ENCODE measurements at regions not wholly inside any gene's neighbourhood (a gene's known extent, or its start where the extent isn't known, plus 50 kb on each side); places are given as distances from the start of the nearest gene placed in this dataset.

GRCh38 chr9:79041266-79041665, 530.5 kb upstream of the TLE4 start:
- Histone ChIP-seq H3K4me3 (no peak overlapping the region), H3K36me3 (no peaks in the 10 kb centered on the region), H3K4me1 (no peaks in the 10 kb centered on the region), H3K27ac (no peak overlapping the region), H3K9me3 (peaks cover 0 to 2% of the 10 kb centered on the region in 2 donors), H3K27me3 (no peaks in the 10 kb centered on the region)
- no peak for ATAC-seq
- intact Hi-C loops (cut with DNase I), result no loop called here
- no peak for DNase-seq
- TF ChIP-seq CTCF (IDR thresholded peaks at IDR 0.05), result no peak

GRCh38 chr9:79043916-79044315, 527.8 kb upstream of the TLE4 start:
- ATAC-seq, result no peak
- Histone ChIP-seq H3K9me3 (no peaks in the 10 kb centered on the region), H3K4me1 (no peaks in the 10 kb centered on the region), H3K4me3 (no peak overlapping the region), H3K27ac (no peak overlapping the region), H3K27me3 (no peaks in the 10 kb centered on the region), H3K36me3 (no peaks in the 10 kb centered on the region)
- TF ChIP-seq CTCF (IDR thresholded peaks at IDR 0.05), result no peak
- intact Hi-C loops (cut with DNase I), result no loop called here
- no peak for DNase-seq

- ATAC-seq (no peak), DNase-seq (no peak)
- Histone ChIP-seq H3K27me3 (no peaks in the 10 kb centered on the region), H3K4me1 (no peaks in the 10 kb centered on the region), H3K27ac (no peak overlapping the region), H3K36me3 (no peaks in the 10 kb centered on the region), H3K9me3 (no peaks in the 10 kb centered on the region), H3K4me3 (no peak overlapping the region)
- intact Hi-C loops (cut with DNase I), result no loop called here
- no peak for TF ChIP-seq CTCF (IDR thresholded peaks at IDR 0.05)
These were observed 525.4 kb upstream of the TLE4 start for GRCh38 chr9:79046401-79046800.

GRCh38 chr9:79049371-79049770, 522.4 kb upstream of the TLE4 start:
- no peak for TF ChIP-seq CTCF (IDR thresholded peaks at IDR 0.05)
- intact Hi-C loops (cut with DNase I), result no loop called here
- ATAC-seq (no peak), DNase-seq (no peak)
- Histone ChIP-seq H3K9me3 (no peaks in the 10 kb centered on the region), H3K27ac (no peak overlapping the region), H3K4me1 (no peaks in the 10 kb centered on the region), H3K4me3 (no peak overlapping the region), H3K27me3 (no peaks in the 10 kb centered on the region), H3K36me3 (no peaks in the 10 kb centered on the region)

GRCh38 chr9:79053598-79053997, 518.2 kb upstream of the TLE4 start:
- no peaks in the 10 kb centered on the region for H3K4me1 ChIP-seq
- no peak overlapping the region for H3K27ac ChIP-seq
- TF ChIP-seq CTCF (IDR thresholded peaks at IDR 0.05), result no peak
- intact Hi-C loops (cut with DNase I), result no loop called here
- H3K9me3 ChIP-seq, result no peaks in the 10 kb centered on the region
- H3K36me3 ChIP-seq, result no peaks in the 10 kb centered on the region
- no peak overlapping the region for H3K4me3 ChIP-seq
- no peak for ATAC-seq
- no peak for DNase-seq
- no peaks in the 10 kb centered on the region for H3K27me3 ChIP-seq

Measured in left lung (tissue), 4 donors.